ENCODE measurements at regions not wholly inside any gene's neighbourhood (a gene's known extent, or its start where the extent isn't known, plus 50 kb on each side); places are given as distances from the start of the nearest gene placed in this dataset.
"Not testable (repeated sequence)": the region's sequence is repeated elsewhere in the genome, so short reads cannot be mapped to it uniquely, and the experiment has no call there.

- peak; percentile 74 for DNase-seq (ENCODE audit: low spot score)
Observed at GRCh38 chr15:39248204-39248603, 332.7 kb upstream of the THBS1 start.

- DNase-seq (ENCODE audit: low spot score): no peak
Observed at GRCh38 chr15:39250001-39250400, 330.9 kb upstream of the THBS1 start.

GRCh38 chr15:39250460-39251186 is 330.3 kb upstream of the THBS1 start:
- no peak for DNase-seq (ENCODE audit: low spot score)

GRCh38 chr15:39251413-39252133 is 329.3 kb upstream of the THBS1 start:
- no peak for DNase-seq (ENCODE audit: low spot score)

GRCh38 chr15:39252134-39252470 is 328.8 kb upstream of the THBS1 start:
- DNase-seq (ENCODE audit: low spot score): no peak

- DNase-seq (ENCODE audit: low spot score): no peak
Observed at GRCh38 chr15:39253552-39253951, 327.3 kb upstream of the THBS1 start.

- DNase-seq (ENCODE audit: low spot score): no peak
Observed at GRCh38 chr15:39254181-39254580, 326.7 kb upstream of the THBS1 start.

- DNase-seq (ENCODE audit: low spot score): no peak
Observed at GRCh38 chr15:39255760-39256159, 325.1 kb upstream of the THBS1 start.

GRCh38 chr15:39260391-39260790 is 320.5 kb upstream of the THBS1 start:
- DNase-seq (ENCODE audit: low spot score): no peak

- DNase-seq (ENCODE audit: low spot score): no peak
Observed at GRCh38 chr15:39260791-39261190, 320.1 kb upstream of the THBS1 start.

GRCh38 chr15:39261397-39262183 is 319.3 kb upstream of the THBS1 start:
- not testable (repeated sequence) for DNase-seq (ENCODE audit: low spot score)

GRCh38 chr15:39262995-39263772 is 317.7 kb upstream of the THBS1 start:
- not testable (repeated sequence) for DNase-seq (ENCODE audit: low spot score)

GRCh38 chr15:39265261-39265660 is 315.6 kb upstream of the THBS1 start:
- no peak for DNase-seq (ENCODE audit: low spot score)

GRCh38 chr15:39266890-39267289 is 314.0 kb upstream of the THBS1 start:
- no peak for DNase-seq (ENCODE audit: low spot score)

- no peak for DNase-seq (ENCODE audit: low spot score)
Observed at GRCh38 chr15:39267685-39268084, 313.2 kb upstream of the THBS1 start.

- no peak for DNase-seq (ENCODE audit: low spot score)
Observed at GRCh38 chr15:39269352-39269751, 311.5 kb upstream of the THBS1 start.

GRCh38 chr15:39269821-39270220 is 311.1 kb upstream of the THBS1 start:
- no peak for DNase-seq (ENCODE audit: low spot score)

GRCh38 chr15:39270221-39270855 is 310.5 kb upstream of the THBS1 start:
- DNase-seq (ENCODE audit: low spot score): no peak

- peak; percentile 91 for DNase-seq (ENCODE audit: low spot score)
Observed at GRCh38 chr15:39270934-39271333, 309.9 kb upstream of the THBS1 start.

GRCh38 chr15:39272901-39273300 is 308.0 kb upstream of the THBS1 start:
- no peak for DNase-seq (ENCODE audit: low spot score)

- no peak for DNase-seq (ENCODE audit: low spot score)
Observed at GRCh38 chr15:39273717-39274411, 307.0 kb upstream of the THBS1 start.

All from AG20443 (cell line).